HG02852 (cell line): ENCODE measurements at regions not wholly inside any gene's neighbourhood (a gene's known extent, or its start where the extent isn't known, plus 50 kb on each side); places are given as distances from the start of the nearest gene placed in this dataset.
A peak's percentile ranks its signal among the peaks of the same experiment; 100 is the strongest.

Experiments used
- ATAC-seq: cut with Tn5 transposase; IDR thresholded peaks from one replicate; pipeline ENCODE4 v1.9.1; 2021; ENCODE audit warnings: mild to moderate bottlenecking, moderate library complexity; ENCODE audit not compliant: unreplicated experiment

GRCh38 chr3:39000008-39000450 lies 51.7 kb downstream of the SCN11A start:
- peak; percentile 52 for ATAC-seq

- ATAC-seq = no peak
Observed at GRCh38 chr3:38998086-38998485, 53.7 kb downstream of the SCN11A start.

- ATAC-seq = no peak
Observed at GRCh38 chr3:38996193-38996592, 55.6 kb downstream of the SCN11A start.

- no peak for ATAC-seq
Observed at GRCh38 chr3:38994251-38994650, 57.5 kb downstream of the SCN11A start.

- no peak for ATAC-seq
Observed at GRCh38 chr3:38992117-38992760, 59.5 kb downstream of the SCN11A start.

GRCh38 chr3:38990621-38991020 lies 61.1 kb downstream of the SCN11A start:
- ATAC-seq = no peak

- ATAC-seq = no peak
Observed at GRCh38 chr3:38989917-38990510, 61.7 kb downstream of the SCN11A start.

GRCh38 chr3:38988955-38989354 lies 62.8 kb downstream of the SCN11A start:
- no peak for ATAC-seq

GRCh38 chr3:38987456-38987855 lies 64.3 kb downstream of the SCN11A start:
- no peak for ATAC-seq

- no peak for ATAC-seq
Observed at GRCh38 chr3:38986901-38987300, 64.8 kb downstream of the SCN11A start.

GRCh38 chr3:38985981-38986380 lies 65.8 kb downstream of the SCN11A start:
- ATAC-seq = no peak

- ATAC-seq = no peak
Observed at GRCh38 chr3:38985581-38985980, 66.2 kb downstream of the SCN11A start.

GRCh38 chr3:38984731-38985130 lies 67.0 kb downstream of the SCN11A start:
- ATAC-seq = no peak

- no peak for ATAC-seq
Observed at GRCh38 chr3:38984110-38984509, 67.6 kb downstream of the SCN11A start.

GRCh38 chr3:38980938-38981337 lies 70.8 kb downstream of the SCN11A start:
- no peak for ATAC-seq

- no peak for ATAC-seq
Observed at GRCh38 chr3:38978729-38979128, 73.0 kb downstream of the SCN11A start.

- no peak for ATAC-seq
Observed at GRCh38 chr3:38970851-38971638, 80.7 kb downstream of the SCN11A start.

- ATAC-seq = no peak
Observed at GRCh38 chr3:38969317-38970235, 82.2 kb downstream of the SCN11A start.

GRCh38 chr3:38968891-38969290 lies 82.9 kb downstream of the SCN11A start:
- ATAC-seq = no peak

GRCh38 chr3:38968403-38968802 lies 83.3 kb downstream of the SCN11A start:
- ATAC-seq = no peak

- ATAC-seq = no peak
Observed at GRCh38 chr3:38967693-38967989, 84.1 kb downstream of the SCN11A start.
